OCI-LY1 (cell line): ENCODE measurements at regions not wholly inside any gene's neighbourhood (a gene's known extent, or its start where the extent isn't known, plus 50 kb on each side); places are given as distances from the start of the nearest gene placed in this dataset.

ENCODE experiments used
- H2AFZ ChIP-seq: fragments of 200-600 bp; sonication (generic), shearing (Covaris generic); 2 replicates; pipeline ENCODE4 v1.6.0; 2014; ENCODE audit warnings: antibody characterized with exemption, mild to moderate bottlenecking, low read length
- H3F3A ChIP-seq: fragments of 200-600 bp; sonication (generic), shearing (Covaris generic); 2 replicates; pipeline ENCODE4 v1.6.0; 2014; ENCODE audit warnings: mild to moderate bottlenecking, antibody characterized with exemption, low read length, moderate library complexity; ENCODE audit not compliant: insufficient read depth
- H3K27ac ChIP-seq: fragments of 200-600 bp; sonication (generic); 2 replicates; pipeline ENCODE4 v1.5.1; 2014; ENCODE audit warnings: low read length, mixed run types, mild to moderate bottlenecking, low read depth; ENCODE audit not compliant: poor library complexity, severe bottlenecking
- H3K27me3 ChIP-seq: fragments of 200-600 bp; sonication (generic); 2 replicates; pipeline ENCODE4 v1.6.0; 2014; ENCODE audit warnings: antibody characterized with exemption, mild to moderate bottlenecking, low read length, moderate library complexity; ENCODE audit not compliant: insufficient read depth
- H3K36me3 ChIP-seq: fragments of 200-600 bp; sonication (generic); 2 replicates; pipeline ENCODE4 v1.6.1; 2014; ENCODE audit warnings: mild to moderate bottlenecking, antibody characterized with exemption, low read length, moderate library complexity, mixed read lengths; ENCODE audit not compliant: insufficient read depth
- H3K4me1 ChIP-seq: fragments of 200-600 bp; sonication (generic); 2 replicates; pipeline ENCODE4 v1.5.1; 2014; ENCODE audit warnings: mild to moderate bottlenecking, low read length, moderate library complexity; ENCODE audit not compliant: insufficient read depth, severe bottlenecking
- H3K4me2 ChIP-seq: fragments of 200-600 bp; sonication (generic), shearing (Covaris generic); 2 replicates; pipeline ENCODE4 v1.6.1; 2014; ENCODE audit warnings: low read length
- H3K4me3 ChIP-seq: fragments of 200-600 bp; sonication (generic); 2 replicates; pipeline ENCODE4 v1.5.1; 2014; ENCODE audit warnings: low read length, low read depth, mild to moderate bottlenecking, mixed read lengths; ENCODE audit not compliant: poor library complexity, severe bottlenecking
- H3K79me2 ChIP-seq: fragments of 200-600 bp; shearing (Covaris generic); 2 replicates; pipeline ENCODE4 v1.6.1; 2016; ENCODE audit warnings: mixed run types, low read length, mixed read lengths; ENCODE audit not compliant: insufficient read depth
- H3K9ac ChIP-seq: fragments of 200-600 bp; sonication (generic), shearing (Covaris generic); 2 replicates; pipeline ENCODE4 v1.6.1; 2014; ENCODE audit warnings: mild to moderate bottlenecking, low read length, mixed read lengths
- H3K9me2 ChIP-seq: fragments of 200-600 bp; sonication (generic), shearing (Covaris generic); 2 replicates; pipeline ENCODE4 v1.6.1; 2014; ENCODE audit warnings: low read depth, mild to moderate bottlenecking, low read length, mixed read lengths
- H3K9me3 ChIP-seq: fragments of 200-600 bp; shearing (Covaris generic); 2 replicates; pipeline ENCODE4 v1.6.1; 2014; ENCODE audit warnings: low read length, mixed read lengths
- H4K20me1 ChIP-seq: fragments of 200-600 bp; sonication (generic), shearing (Covaris generic); 2 replicates; pipeline ENCODE4 v1.6.0; 2016; ENCODE audit warnings: mild to moderate bottlenecking, low read length; ENCODE audit not compliant: insufficient read depth
- EZH2 ChIP-seq: fragments of 200-600 bp; sonication (generic), shearing (Covaris generic); IDR thresholded peaks from 2 replicates; pipeline ENCODE4 v1.8.0; 2017; ENCODE audit warnings: borderline replicate concordance, mixed run types, mild to moderate bottlenecking, antibody characterized with exemption, low read length, moderate library complexity, mixed read lengths
- TF ChIP-seq, protein P1 (sequence below): fragments of 200-600 bp; sonication (generic), shearing (Covaris generic); IDR thresholded peaks from 2 replicates; pipeline ENCODE4 v1.5.1; 2017; ENCODE audit warnings: mild to moderate bottlenecking, antibody characterized with exemption, low read length, moderate library complexity, mixed read lengths

DNA sequence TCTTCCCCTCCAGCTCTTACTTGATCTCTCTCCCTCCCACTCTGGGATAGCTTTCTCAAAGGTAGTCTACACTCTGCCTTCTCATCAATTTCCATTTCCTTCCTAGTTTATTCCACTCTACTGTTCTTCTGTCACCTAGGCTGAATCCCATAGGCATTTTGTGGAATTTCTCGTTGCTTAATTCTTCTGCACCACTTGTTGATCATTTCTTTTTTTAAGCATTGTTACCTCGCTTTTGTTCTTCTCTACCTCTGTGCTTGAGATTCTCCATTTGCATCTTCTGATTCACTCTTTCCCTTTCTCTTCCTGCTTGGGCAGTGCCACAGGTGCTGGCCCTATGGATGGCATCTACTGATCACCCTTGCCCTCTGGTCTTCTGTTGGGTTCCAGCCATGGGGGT is 567.2 kb downstream of the CDH26 start:
- H3K9me3 ChIP-seq = no peaks in the 10 kb centered on the region
- no peak overlapping the region for H3K9ac ChIP-seq
- no peaks in the 10 kb centered on the region for H3K36me3 ChIP-seq
- no peaks in the 10 kb centered on the region for H4K20me1 ChIP-seq
- TF ChIP-seq, protein P1, sequence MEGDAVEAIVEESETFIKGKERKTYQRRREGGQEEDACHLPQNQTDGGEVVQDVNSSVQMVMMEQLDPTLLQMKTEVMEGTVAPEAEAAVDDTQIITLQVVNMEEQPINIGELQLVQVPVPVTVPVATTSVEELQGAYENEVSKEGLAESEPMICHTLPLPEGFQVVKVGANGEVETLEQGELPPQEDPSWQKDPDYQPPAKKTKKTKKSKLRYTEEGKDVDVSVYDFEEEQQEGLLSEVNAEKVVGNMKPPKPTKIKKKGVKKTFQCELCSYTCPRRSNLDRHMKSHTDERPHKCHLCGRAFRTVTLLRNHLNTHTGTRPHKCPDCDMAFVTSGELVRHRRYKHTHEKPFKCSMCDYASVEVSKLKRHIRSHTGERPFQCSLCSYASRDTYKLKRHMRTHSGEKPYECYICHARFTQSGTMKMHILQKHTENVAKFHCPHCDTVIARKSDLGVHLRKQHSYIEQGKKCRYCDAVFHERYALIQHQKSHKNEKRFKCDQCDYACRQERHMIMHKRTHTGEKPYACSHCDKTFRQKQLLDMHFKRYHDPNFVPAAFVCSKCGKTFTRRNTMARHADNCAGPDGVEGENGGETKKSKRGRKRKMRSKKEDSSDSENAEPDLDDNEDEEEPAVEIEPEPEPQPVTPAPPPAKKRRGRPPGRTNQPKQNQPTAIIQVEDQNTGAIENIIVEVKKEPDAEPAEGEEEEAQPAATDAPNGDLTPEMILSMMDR = no peak
- TF ChIP-seq EZH2 = no peak
- H3K27ac ChIP-seq = no peak overlapping the region
- no peak overlapping the region for H3K4me2 ChIP-seq
- H3K27me3 ChIP-seq = no peaks in the 10 kb centered on the region; the same call in 1 of the 2 replicates
- H3K4me1 ChIP-seq = no peaks in the 10 kb centered on the region
- H3K79me2 ChIP-seq = no peaks in the 10 kb centered on the region
- no peaks in the 10 kb centered on the region for H3F3A ChIP-seq
- no peak overlapping the region for H2AFZ ChIP-seq
- no peaks in the 10 kb centered on the region for H3K9me2 ChIP-seq
- H3K4me3 ChIP-seq = no peak overlapping the region

DNA sequence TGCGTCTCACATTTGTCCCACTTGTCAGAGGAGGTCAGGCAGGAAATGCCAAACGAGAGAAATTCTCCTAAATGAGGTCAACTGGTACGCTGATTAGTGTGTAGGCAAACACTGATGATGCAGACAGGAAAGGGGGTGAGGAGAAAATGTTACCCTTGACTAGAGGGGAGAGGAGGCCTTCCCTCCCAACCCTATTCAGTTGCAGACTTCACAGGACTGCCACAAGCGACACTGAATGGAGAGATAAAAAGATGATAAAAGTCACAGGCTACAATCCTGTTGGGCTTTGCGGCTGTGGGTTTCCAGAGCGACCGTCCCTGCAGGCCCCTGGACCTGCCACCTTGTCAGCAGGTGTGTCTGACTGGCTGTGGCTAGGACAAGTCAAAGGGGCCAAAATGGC is 569.4 kb downstream of the CDH26 start:
- no peak for TF ChIP-seq EZH2
- Histone ChIP-seq H3K36me3 (no peaks in the 10 kb centered on the region), H3K9me2 (no peaks in the 10 kb centered on the region), H3K9me3 (no peaks in the 10 kb centered on the region), H3K27me3 (no peaks in the 10 kb centered on the region), H3K4me3 (no peak overlapping the region), H3K4me2 (no peak overlapping the region), H3K9ac (no peak overlapping the region), H4K20me1 (no peaks in the 10 kb centered on the region), H3K79me2 (no peaks in the 10 kb centered on the region), H3F3A (no peaks in the 10 kb centered on the region), H3K27ac (no peak overlapping the region), H2AFZ (no peak overlapping the region), H3K4me1 (no peaks in the 10 kb centered on the region)

DNA sequence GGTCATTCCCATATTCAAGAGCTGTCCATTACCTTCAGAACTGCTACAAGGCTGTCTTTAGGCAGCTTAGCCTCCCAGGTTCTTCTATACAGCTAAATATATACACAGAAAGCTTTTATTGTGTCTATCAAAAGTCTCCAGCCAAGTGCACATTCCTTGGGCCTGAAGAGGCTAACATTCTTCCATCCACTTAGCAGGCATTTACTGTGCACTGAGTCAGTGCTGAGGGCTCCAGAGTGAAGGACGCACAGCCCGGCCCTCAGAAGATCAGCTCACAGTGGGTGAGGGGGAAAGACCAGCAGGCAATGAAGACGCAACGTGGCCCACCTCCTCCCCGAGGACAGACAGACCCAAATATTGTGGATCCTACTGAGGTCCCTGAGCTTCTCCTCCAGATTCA is 569.9 kb downstream of the CDH26 start:
- Histone ChIP-seq H3K4me3 (no peak overlapping the region), H3K9me3 (no peaks in the 10 kb centered on the region), H3K9me2 (no peaks in the 10 kb centered on the region), H3K27ac (no peak overlapping the region), H3K9ac (no peak overlapping the region), H3K79me2 (no peaks in the 10 kb centered on the region), H3F3A (no peaks in the 10 kb centered on the region), H3K4me2 (no peak overlapping the region), H3K36me3 (no peaks in the 10 kb centered on the region), H4K20me1 (no peaks in the 10 kb centered on the region), H2AFZ (no peak overlapping the region), H3K4me1 (no peaks in the 10 kb centered on the region), H3K27me3 (no peaks in the 10 kb centered on the region)
- TF ChIP-seq EZH2 = no peak
- TF ChIP-seq, protein P1 = no peak

DNA sequence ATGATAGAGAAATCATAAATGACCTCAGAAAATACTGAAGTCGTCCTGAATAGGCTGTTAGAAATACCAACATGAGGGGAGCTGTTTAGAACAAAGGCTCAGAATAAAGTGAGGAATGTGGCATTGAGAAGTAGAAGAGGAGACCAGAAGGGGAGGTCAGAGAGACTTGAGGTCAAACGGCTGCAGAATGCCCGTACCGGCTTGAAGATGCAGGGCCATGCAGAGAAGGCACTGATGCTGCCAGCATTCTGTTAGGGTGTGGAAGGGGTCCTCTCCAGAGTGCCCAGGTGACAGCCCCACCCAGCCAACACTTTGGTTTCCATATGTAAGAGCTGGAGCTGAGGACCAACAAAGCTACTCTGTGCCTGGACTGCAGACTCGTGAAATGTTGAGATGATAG is 570.9 kb downstream of the CDH26 start:
- no peaks in the 10 kb centered on the region for H3K36me3 ChIP-seq
- no peak overlapping the region for H3K4me2 ChIP-seq
- no peaks in the 10 kb centered on the region for H3K9me2 ChIP-seq
- H3F3A ChIP-seq = no peaks in the 10 kb centered on the region
- no peaks in the 10 kb centered on the region for H3K4me1 ChIP-seq
- no peak for TF ChIP-seq EZH2
- TF ChIP-seq, protein P1 = no peak
- H3K27me3 ChIP-seq = no peaks in the 10 kb centered on the region
- no peak overlapping the region for H3K4me3 ChIP-seq
- H3K9me3 ChIP-seq = no peaks in the 10 kb centered on the region
- no peak overlapping the region for H2AFZ ChIP-seq
- H3K27ac ChIP-seq = no peak overlapping the region
- no peaks in the 10 kb centered on the region for H3K79me2 ChIP-seq
- H3K9ac ChIP-seq = no peak overlapping the region
- no peaks in the 10 kb centered on the region for H4K20me1 ChIP-seq
